HG02759 (cell line): ENCODE measurements at regions not wholly inside any gene's neighbourhood (a gene's known extent, or its start where the extent isn't known, plus 50 kb on each side); places are given as distances from the start of the nearest gene placed in this dataset.
"Not testable (repeated sequence)": the region's sequence is repeated elsewhere in the genome, so short reads cannot be mapped to it uniquely, and the experiment has no call there.

Source experiments
- ATAC-seq: cut with Tn5 transposase; IDR thresholded peaks from one replicate; pipeline ENCODE4 v1.9.1; 2021; ENCODE audit warnings: mild to moderate bottlenecking, moderate library complexity; ENCODE audit not compliant: unreplicated experiment

GRCh38 chr1:199553104-199553503 lies 474.4 kb upstream of the NR5A2 start:
- no peak for ATAC-seq

DNA sequence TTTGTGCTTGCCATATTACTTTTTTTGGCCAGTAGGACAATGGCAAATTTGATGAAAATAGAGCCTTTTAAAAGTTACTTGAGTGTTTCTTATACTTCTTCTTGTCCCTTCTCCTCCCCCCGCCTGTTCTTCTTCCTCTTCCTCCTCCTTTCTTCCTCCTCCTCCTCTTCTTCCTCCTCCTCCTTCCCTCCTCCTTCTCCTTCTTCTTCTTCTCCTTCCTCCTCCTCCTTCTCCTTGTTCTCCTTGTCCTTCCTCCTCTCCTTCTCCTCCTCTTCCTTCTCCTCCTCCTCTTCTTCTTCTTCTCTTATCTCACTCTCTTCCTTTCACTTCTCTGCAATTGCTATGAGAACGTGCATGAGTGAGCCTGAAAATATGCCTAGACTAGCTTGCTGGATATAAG lies 466.2 kb upstream of the NR5A2 start:
- no peak for ATAC-seq

DNA sequence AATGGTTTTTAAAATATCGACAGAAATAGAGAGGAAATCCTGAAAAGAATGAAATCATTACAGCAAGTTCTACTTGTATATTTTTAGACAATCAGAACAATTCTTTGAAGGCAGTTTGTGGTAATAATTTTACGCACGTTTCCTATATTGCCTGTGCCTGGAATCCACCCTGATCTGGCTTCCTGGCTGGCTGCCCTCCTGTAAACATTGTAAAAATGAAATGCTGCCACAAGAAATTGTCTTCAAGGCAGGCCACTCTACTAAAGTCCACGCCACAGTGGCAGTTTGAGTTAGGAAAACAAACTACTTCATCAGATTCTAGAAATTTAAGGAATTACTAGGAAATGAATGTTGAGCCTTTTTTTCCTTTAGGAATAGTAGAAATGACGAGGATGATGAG lies 454.5 kb upstream of the NR5A2 start:
- no peak for ATAC-seq

DNA sequence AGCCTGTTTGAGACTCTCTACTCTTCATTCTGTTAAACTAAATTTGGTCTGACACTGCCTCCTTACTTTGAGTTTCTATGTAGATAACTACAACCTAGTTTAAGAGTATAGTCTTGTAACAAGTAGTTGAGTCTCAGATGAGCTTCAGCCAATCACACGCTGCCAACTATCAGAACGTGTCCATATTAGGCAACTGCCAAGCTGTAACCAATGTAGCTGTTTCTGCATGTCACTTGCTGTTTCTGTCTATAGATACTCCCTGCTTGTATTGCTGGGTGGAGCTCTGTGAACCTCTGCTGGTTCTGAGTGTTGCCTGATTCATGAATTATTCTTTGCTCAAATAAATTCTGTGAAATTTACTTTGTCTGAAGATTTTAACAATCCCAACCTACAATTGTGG lies 452.6 kb upstream of the NR5A2 start:
- no peak for ATAC-seq

GRCh38 chr1:199580300-199580699 lies 447.2 kb upstream of the NR5A2 start:
- no peak for ATAC-seq

DNA sequence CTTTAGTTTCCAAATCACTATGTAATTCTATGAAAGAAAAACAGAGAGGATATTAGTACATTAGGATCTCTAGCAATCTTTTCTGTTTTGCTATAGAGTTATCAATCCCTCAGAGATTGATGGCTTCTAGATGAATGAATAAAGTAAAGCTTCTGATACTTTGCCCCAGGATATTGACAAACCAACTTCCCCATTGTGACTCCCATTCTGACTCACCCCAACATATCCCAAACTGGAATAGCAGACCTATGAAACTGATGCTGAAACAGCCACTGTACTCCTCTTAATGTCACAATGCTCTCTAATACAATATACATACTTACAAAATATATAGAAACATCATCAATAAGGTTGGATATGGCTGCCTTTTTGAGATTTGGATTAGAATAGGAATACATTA lies 442.1 kb upstream of the NR5A2 start:
- no peak for ATAC-seq

GRCh38 chr1:199590708-199591107 lies 436.8 kb upstream of the NR5A2 start:
- peak; percentile 90 for ATAC-seq

- ATAC-seq, result no peak
Observed at GRCh38 chr1:199591468-199591867, 436.0 kb upstream of the NR5A2 start.

- no peak for ATAC-seq
Observed at GRCh38 chr1:199593475-199593874, 434.0 kb upstream of the NR5A2 start.

- ATAC-seq, result not testable (repeated sequence)
Observed at GRCh38 chr1:199596448-199596847, 431.1 kb upstream of the NR5A2 start.

DNA sequence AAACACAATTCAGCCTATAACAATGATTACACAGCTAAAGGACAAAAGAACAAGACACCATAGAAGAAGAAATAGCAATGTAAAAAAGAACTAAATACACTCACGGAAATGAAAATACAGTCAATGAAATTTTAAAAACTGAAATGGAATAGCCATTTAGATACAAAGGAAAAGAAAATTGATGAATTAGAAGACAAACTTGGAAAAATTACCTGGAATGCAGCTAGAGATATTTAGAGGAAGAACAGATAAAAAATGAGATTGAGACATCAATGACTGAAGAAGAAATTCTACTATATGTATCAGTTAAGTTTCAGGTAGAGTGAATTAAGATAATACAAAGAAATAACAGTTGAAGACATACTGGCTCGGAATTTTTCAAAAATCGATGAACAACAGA lies 430.4 kb upstream of the NR5A2 start:
- ATAC-seq, result no peak

- no peak for ATAC-seq
Observed at GRCh38 chr1:199608414-199608813, 419.1 kb upstream of the NR5A2 start.

DNA sequence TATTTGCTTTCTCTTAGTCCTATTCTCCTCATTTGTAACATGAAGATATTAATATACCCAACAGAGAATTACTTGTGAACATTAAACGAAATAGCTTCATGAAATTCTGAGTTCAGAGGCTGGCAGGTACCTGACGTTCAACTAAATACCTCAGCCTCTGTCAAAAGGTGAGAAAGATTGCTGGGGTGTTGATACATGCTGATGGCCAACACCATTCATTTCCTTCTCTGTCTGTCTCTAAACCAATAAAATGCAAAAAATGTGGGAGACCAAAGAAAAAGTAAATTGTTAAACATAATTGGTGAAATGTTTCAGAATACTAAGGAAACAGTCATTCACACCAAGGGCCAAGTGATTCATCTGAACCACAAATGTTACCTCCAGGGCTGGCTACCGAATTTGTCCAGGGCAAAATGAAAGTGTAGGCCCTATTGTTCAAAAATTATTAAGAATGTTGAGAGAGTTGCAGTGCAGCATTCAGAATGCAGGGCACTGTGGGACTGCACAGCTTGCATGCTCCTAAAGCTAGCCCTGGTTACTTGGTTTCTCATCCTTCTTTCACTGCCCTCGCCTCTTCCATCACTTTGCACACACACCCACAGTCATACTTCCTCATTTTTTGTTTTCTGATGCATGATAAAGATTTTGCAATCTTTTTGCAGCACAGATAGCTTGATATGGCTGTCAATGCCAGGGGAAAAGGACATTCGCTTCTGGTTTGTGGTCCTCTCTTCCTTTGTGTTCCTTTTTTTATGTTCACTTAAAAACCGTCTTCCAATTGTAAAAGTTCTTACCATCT lies 414.3 kb upstream of the NR5A2 start:
- ATAC-seq, result peak; percentile 45

DNA sequence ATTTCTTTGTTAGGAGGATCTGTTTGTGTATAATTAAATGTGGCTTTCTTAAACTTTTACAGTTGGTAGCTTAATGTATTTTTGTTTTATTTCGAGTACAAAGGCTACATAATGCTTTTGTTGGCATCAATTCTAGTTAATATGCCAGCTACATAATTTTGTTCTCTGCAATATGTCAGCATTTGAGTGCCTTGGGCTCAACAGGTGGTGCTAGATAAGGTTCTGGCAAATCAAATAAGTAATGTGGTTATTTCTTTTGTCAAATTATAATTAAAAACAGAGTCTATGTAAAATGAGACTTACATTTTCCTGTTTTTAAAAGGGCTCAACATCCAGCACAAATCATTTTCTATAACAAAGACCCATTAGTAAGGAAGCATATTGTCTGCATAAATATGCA lies 410.6 kb upstream of the NR5A2 start:
- no peak for ATAC-seq

- no peak for ATAC-seq
Observed at GRCh38 chr1:199619223-199619622, 408.3 kb upstream of the NR5A2 start.

GRCh38 chr1:199626228-199626627 lies 401.3 kb upstream of the NR5A2 start:
- not testable (repeated sequence) for ATAC-seq

- no peak for ATAC-seq
Observed at GRCh38 chr1:199629624-199630023, 397.9 kb upstream of the NR5A2 start.

GRCh38 chr1:199639453-199639852 lies 388.1 kb upstream of the NR5A2 start:
- no peak for ATAC-seq

- no peak for ATAC-seq
Observed at GRCh38 chr1:199641531-199641930, 386.0 kb upstream of the NR5A2 start.

DNA sequence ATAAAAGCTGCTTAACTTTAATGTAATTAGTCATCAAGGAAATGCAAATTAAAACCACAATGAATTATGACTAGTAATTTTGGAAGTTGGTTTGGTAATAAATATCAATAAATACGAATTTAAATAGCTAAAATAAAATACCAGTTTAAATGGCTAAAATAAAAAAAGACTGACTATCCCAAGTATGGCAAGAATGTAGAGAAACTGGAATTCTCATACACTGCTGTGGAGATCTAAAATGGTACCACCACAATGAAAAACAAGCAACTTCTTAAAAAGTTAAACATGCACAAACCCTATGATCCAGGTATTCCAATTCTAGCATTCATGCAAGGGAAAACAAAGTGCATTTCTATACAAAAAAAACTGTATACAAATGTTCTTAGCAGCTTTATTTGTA lies 382.6 kb upstream of the NR5A2 start:
- ATAC-seq, result no peak

DNA sequence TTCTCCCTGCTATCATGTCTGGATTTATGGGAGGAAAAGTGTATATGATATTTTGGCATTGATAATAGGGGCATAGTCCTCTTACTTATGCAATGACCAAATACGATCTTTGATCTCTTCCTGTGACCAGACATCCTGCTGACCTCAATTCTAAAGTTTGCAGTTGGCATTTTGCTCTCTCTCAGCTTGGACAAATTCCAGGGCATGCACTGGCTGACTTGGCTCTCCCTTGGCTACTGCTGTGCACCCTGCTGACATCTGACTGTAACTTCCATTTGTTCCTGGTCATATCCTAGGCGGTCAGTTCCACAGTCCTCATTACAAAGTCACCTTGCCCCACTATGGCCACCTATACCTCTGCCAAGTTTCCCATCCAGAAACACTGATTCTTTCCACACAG lies 380.7 kb upstream of the NR5A2 start:
- ATAC-seq, result no peak

DNA sequence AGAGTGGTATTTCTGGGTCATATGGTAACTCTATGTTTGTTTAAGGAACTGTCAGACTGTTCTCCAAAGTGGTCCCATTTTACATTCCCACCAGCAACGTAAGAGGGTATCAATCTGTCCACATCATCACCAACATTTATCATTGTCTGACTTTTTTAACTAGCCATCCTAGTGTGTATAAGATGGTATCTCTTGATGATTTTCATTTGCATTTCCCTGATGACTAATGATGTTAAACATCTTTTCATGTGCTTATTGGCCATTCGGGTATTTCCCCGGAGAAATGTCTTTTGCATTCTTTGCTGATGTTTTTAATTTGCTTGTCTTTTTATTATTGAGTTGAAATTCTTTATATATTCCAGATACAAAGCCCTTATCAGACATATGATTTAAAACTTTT lies 370.1 kb upstream of the NR5A2 start:
- no peak for ATAC-seq

GRCh38 chr1:199660071-199660470 lies 367.4 kb upstream of the NR5A2 start:
- no peak for ATAC-seq
